ENCODE measurements at regions not wholly inside any gene's neighbourhood (a gene's known extent, or its start where the extent isn't known, plus 50 kb on each side); places are given as distances from the start of the nearest gene placed in this dataset.

DNA sequence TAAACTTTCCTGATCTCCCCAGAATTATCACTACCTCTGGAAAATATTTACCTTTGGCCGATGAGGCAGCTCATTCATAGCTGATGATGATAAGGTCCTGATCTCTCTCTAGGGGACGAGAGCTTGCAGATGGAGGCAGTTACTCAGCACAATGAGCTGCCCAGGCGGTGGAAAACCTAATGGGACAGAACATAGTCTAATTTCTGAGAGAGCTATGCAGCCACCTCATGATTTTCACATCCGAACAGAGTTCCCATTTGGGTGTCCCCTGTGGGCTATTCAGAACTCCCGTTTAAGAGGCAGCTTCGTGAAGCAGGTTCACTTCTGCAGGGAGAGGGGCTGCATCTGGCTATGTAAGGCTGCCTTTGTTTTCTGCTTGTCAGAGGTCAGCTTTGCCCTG, 724.6 kb upstream of the TMEM132C start:
- Histone ChIP-seq H3K36me3 (no peaks in the 10 kb centered on the region), H3K27ac (no peak overlapping the region), H3K4me1 (ENCODE audit: control insufficient read depth in 1 of 2, low read depth in 2 of 2) (no peaks in the 10 kb centered on the region), H3K9me3 (no peaks in the 10 kb centered on the region), H3K4me3 (no peak overlapping the region), H3K27me3 (replicated peaks; ENCODE audit: insufficient read depth) (no peaks in the 10 kb centered on the region)
- DNase-seq (ENCODE audit: low spot score): no peak
- ATAC-seq (ENCODE audit: insufficient number of reproducible peaks, low FRiP score, low read depth): no peak
- TF ChIP-seq, protein P1, sequence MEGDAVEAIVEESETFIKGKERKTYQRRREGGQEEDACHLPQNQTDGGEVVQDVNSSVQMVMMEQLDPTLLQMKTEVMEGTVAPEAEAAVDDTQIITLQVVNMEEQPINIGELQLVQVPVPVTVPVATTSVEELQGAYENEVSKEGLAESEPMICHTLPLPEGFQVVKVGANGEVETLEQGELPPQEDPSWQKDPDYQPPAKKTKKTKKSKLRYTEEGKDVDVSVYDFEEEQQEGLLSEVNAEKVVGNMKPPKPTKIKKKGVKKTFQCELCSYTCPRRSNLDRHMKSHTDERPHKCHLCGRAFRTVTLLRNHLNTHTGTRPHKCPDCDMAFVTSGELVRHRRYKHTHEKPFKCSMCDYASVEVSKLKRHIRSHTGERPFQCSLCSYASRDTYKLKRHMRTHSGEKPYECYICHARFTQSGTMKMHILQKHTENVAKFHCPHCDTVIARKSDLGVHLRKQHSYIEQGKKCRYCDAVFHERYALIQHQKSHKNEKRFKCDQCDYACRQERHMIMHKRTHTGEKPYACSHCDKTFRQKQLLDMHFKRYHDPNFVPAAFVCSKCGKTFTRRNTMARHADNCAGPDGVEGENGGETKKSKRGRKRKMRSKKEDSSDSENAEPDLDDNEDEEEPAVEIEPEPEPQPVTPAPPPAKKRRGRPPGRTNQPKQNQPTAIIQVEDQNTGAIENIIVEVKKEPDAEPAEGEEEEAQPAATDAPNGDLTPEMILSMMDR (IDR thresholded peaks at IDR 0.05): no peak

- Histone ChIP-seq H3K4me1 (ENCODE audit: control insufficient read depth in 1 of 2, low read depth in 2 of 2) (no peaks in the 10 kb centered on the region), H3K4me3 (no peak overlapping the region), H3K36me3 (no peaks in the 10 kb centered on the region), H3K9me3 (no peaks in the 10 kb centered on the region), H3K27ac (no peak overlapping the region), H3K27me3 (replicated peaks; ENCODE audit: insufficient read depth) (no peaks in the 10 kb centered on the region)
- DNase-seq (ENCODE audit: low spot score) (no peak), ATAC-seq (ENCODE audit: insufficient number of reproducible peaks, low FRiP score, low read depth) (no peak)
- TF ChIP-seq, protein P1 (IDR thresholded peaks at IDR 0.05): no peak
Observed at GRCh38 chr12:127542931-127543330, 724.0 kb upstream of the TMEM132C start.

GRCh38 chr12:127546721-127547505, 720.1 kb upstream of the TMEM132C start:
- Histone ChIP-seq H3K9me3 (no peaks in the 10 kb centered on the region), H3K27me3 (replicated peaks; ENCODE audit: insufficient read depth) (no peaks in the 10 kb centered on the region), H3K4me1 (ENCODE audit: control insufficient read depth in 1 of 2, low read depth in 2 of 2) (no peaks in the 10 kb centered on the region), H3K36me3 (no peaks in the 10 kb centered on the region), H3K27ac (no peak overlapping the region), H3K4me3 (no peak overlapping the region)
- ATAC-seq (ENCODE audit: insufficient number of reproducible peaks, low FRiP score, low read depth): no peak
- no peak for DNase-seq (ENCODE audit: low spot score)
- TF ChIP-seq, protein P1 (IDR thresholded peaks at IDR 0.05): no peak

GRCh38 chr12:127548123-127548553, 718.8 kb upstream of the TMEM132C start:
- no peak for ATAC-seq (ENCODE audit: insufficient number of reproducible peaks, low FRiP score, low read depth)
- TF ChIP-seq, protein P1 (IDR thresholded peaks at IDR 0.05): no peak

DNA sequence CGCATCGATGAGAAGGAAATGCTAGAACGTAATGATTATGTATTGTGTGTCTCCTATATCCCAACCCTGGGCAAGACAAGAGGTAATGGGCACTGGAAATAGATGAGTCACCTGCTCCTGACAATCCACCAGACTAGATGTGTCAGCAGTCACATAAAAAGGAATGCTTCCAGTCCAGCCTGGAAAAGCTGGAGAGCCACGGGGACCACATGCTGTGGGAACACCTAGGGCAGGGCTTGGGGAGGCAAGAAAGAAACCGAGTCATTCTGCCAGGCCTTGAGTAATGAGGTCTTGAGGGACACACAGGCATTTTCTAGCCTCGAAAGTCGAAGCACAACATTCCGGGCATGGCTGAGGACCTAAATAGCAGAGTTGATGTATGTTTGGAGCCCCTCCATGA, 716.7 kb upstream of the TMEM132C start:
- ATAC-seq (ENCODE audit: insufficient number of reproducible peaks, low FRiP score, low read depth) (no peak), DNase-seq (ENCODE audit: low spot score) (no peak)
- H3K27me3 ChIP-seq (replicated peaks; ENCODE audit: insufficient read depth): no peaks in the 10 kb centered on the region
- no peak overlapping the region for H3K27ac ChIP-seq
- H3K9me3 ChIP-seq: no peaks in the 10 kb centered on the region
- TF ChIP-seq, protein P1 (IDR thresholded peaks at IDR 0.05): no peak
- no peak overlapping the region for H3K4me3 ChIP-seq
- no peaks in the 10 kb centered on the region for H3K4me1 ChIP-seq (ENCODE audit: control insufficient read depth in 1 of 2, low read depth in 2 of 2)
- no peaks in the 10 kb centered on the region for H3K36me3 ChIP-seq

More at GRCh38 chr12:127548123-127548553, 718.8 kb upstream of the TMEM132C start:
- no peaks in the 10 kb centered on the region for H3K27me3 ChIP-seq (replicated peaks; ENCODE audit: insufficient read depth)
- no peaks in the 10 kb centered on the region for H3K36me3 ChIP-seq
- no peak for DNase-seq (ENCODE audit: low spot score)
- no peak overlapping the region for H3K4me3 ChIP-seq
- H3K4me1 ChIP-seq (ENCODE audit: control insufficient read depth in 1 of 2, low read depth in 2 of 2): no peaks in the 10 kb centered on the region
- H3K27ac ChIP-seq: no peak overlapping the region
- H3K9me3 ChIP-seq: no peaks in the 10 kb centered on the region
